VCaP (cell line): ENCODE measurements at regions not wholly inside any gene's neighbourhood (a gene's known extent, or its start where the extent isn't known, plus 50 kb on each side); places are given as distances from the start of the nearest gene placed in this dataset.

Source experiments
- H3K27ac ChIP-seq: fragments of 450-650 bp; 2 replicates; pipeline ENCODE4 v1.5.1; 2017
- CTCF ChIP-seq: fragments of 450-650 bp; conservative IDR thresholded peaks from 2 replicates; pipeline ENCODE4 v1.5.1; 2017; ENCODE audit warnings: mild to moderate bottlenecking, moderate library complexity

GRCh38 chr13:103184413-103184812 is 118.2 kb upstream of the SLC10A2 start:
- no peak overlapping the region for H3K27ac ChIP-seq
- no peak for TF ChIP-seq CTCF

GRCh38 chr13:103178986-103179943 is 113.0 kb upstream of the SLC10A2 start:
- TF ChIP-seq CTCF = no peak
- H3K27ac ChIP-seq = no peak overlapping the region

- no peak for TF ChIP-seq CTCF
- H3K27ac ChIP-seq = no peak overlapping the region
Observed at GRCh38 chr13:103174966-103175365, 108.7 kb upstream of the SLC10A2 start.

- no peak overlapping the region for H3K27ac ChIP-seq
- TF ChIP-seq CTCF = no peak
Observed at GRCh38 chr13:103168901-103169508, 102.8 kb upstream of the SLC10A2 start.

GRCh38 chr13:103164251-103164650 is 98.0 kb upstream of the SLC10A2 start:
- no peak for TF ChIP-seq CTCF

GRCh38 chr13:103161476-103161875 is 95.3 kb upstream of the SLC10A2 start:
- TF ChIP-seq CTCF = no peak
- H3K27ac ChIP-seq = no peak overlapping the region

More at GRCh38 chr13:103164251-103164650, 98.0 kb upstream of the SLC10A2 start:
- no peak overlapping the region for H3K27ac ChIP-seq

GRCh38 chr13:103157434-103158145 is 91.4 kb upstream of the SLC10A2 start:
- no peak overlapping the region for H3K27ac ChIP-seq

More at GRCh38 chr13:103157434-103158145, 91.4 kb upstream of the SLC10A2 start:
- TF ChIP-seq CTCF = no peak
